Progenitor cell of endocrine pancreas (in vitro differentiated cells): ENCODE measurements at regions not wholly inside any gene's neighbourhood (a gene's known extent, or its start where the extent isn't known, plus 50 kb on each side); places are given as distances from the start of the nearest gene placed in this dataset.
"Not testable (repeated sequence)": the region's sequence is repeated elsewhere in the genome, so short reads cannot be mapped to it uniquely, and the experiment has no call there.

Experiments used
- DNase-seq: peaks from one replicate; pipeline ENCODE4 v3.0.0; 2021; ENCODE audit warnings: low spot score; ENCODE audit not compliant: unreplicated experiment
- H3K27ac Mint-ChIP-seq: 2 replicates; pipeline ENCODE4 v1.8.0; 2021; ENCODE audit warnings: mild to moderate bottlenecking, moderate library complexity, mixed read lengths
- H3K27me3 Mint-ChIP-seq: 2 replicates; pipeline ENCODE4 v1.8.0; 2021; ENCODE audit warnings: mixed read lengths
- H3K36me3 Mint-ChIP-seq: 2 replicates; pipeline ENCODE4 v1.8.0; 2022; ENCODE audit warnings: mixed read lengths; ENCODE audit not compliant: insufficient read depth
- H3K4me1 Mint-ChIP-seq: 2 replicates; pipeline ENCODE4 v1.8.0; 2021; ENCODE audit warnings: low read depth, mixed read lengths
- H3K4me3 Mint-ChIP-seq: 2 replicates; pipeline ENCODE4 v1.8.0; 2021; ENCODE audit warnings: low read depth, mild to moderate bottlenecking, moderate library complexity, mixed read lengths
- H3K9me3 Mint-ChIP-seq: 2 replicates; pipeline ENCODE4 v1.8.0; 2021; ENCODE audit warnings: low read depth, mixed read lengths
- TF ChIP-seq, protein P1 (sequence below): fragments of 200-600 bp; sonication (generic); IDR thresholded peaks from one replicate; pipeline ENCODE4 v1.5.0; 2021; ENCODE audit warnings: antibody characterized with exemption, mild to moderate bottlenecking; ENCODE audit not compliant: unreplicated experiment

DNA sequence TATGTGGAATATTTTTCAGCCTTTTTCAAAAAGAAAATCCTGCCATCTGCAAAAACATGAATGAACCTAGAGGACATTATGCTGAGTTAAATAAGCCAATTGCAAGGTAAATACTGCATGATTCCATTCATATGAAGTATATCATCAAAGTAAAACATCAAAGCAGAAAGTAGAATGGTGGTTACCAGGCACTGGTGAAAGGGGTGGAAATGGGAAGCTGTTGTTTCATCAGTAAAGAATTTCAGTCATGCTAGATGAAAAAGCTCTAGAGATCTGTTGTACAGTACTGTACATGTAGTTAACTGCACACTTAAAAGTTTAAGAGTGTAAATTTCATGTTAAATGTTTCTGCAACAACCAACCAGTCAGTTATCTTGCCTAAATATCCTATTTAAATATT is 196.8 kb upstream of the ADGRL3 start:
- Mint-ChIP-seq H3K9me3 (peaks cover 14% of the 10 kb centered on the region), H3K27me3 (no peaks in the 10 kb centered on the region), H3K27ac (no peak overlapping the region), H3K36me3 (no peaks in the 10 kb centered on the region), H3K4me3 (no peak overlapping the region), H3K4me1 (no peaks in the 10 kb centered on the region)
- TF ChIP-seq, protein P1, sequence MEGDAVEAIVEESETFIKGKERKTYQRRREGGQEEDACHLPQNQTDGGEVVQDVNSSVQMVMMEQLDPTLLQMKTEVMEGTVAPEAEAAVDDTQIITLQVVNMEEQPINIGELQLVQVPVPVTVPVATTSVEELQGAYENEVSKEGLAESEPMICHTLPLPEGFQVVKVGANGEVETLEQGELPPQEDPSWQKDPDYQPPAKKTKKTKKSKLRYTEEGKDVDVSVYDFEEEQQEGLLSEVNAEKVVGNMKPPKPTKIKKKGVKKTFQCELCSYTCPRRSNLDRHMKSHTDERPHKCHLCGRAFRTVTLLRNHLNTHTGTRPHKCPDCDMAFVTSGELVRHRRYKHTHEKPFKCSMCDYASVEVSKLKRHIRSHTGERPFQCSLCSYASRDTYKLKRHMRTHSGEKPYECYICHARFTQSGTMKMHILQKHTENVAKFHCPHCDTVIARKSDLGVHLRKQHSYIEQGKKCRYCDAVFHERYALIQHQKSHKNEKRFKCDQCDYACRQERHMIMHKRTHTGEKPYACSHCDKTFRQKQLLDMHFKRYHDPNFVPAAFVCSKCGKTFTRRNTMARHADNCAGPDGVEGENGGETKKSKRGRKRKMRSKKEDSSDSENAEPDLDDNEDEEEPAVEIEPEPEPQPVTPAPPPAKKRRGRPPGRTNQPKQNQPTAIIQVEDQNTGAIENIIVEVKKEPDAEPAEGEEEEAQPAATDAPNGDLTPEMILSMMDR: no peak
- DNase-seq: no peak

DNA sequence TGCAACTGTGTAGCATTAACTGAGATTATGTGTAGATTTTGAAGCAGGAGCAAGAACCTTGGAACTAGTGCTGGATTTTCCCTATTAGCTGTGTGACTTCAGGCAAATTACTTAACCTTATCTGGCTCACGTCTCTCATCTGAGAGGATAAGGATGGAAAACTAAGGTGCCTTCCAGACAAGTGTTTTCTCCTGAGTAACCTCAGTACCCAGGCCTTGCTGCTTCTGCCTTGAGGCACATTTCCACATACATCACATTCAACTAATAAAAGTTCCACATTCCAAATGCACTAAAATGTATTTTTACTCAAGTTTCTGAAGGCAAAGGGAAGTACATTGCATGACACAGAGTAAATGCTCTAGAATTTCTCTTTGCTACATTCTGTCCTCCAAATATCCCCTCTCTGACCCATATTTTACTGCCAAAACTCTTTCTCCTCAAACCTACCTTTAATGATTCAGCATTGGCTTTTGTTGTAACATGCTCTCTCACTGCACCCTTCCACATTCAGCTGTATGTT is 195.4 kb upstream of the ADGRL3 start:
- Mint-ChIP-seq H3K27ac (no peak overlapping the region), H3K27me3 (no peaks in the 10 kb centered on the region), H3K4me1 (no peaks in the 10 kb centered on the region), H3K4me3 (no peak overlapping the region), H3K36me3 (no peaks in the 10 kb centered on the region), H3K9me3 (peaks cover 14% of the 10 kb centered on the region)
- TF ChIP-seq, protein P1: no peak
- DNase-seq: no peak

DNA sequence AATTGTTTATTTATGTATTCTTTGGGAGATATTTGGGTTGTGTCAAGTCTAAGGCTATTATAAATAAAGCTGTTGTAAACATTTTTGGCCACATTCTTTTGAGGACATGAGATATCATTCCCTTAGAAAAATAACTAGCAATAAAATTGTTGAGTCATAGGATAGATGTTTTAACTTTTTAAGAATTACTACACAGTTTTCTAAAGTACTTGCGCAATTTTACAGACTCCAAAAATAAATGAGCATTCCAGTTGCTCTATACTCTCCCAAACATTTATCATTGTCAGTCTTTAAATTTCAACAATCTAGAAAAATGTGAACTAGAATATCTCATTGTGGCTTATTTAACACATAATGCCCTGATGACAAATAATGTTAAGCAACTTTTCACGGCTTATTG is 189.1 kb upstream of the ADGRL3 start:
- DNase-seq: no peak
- H3K36me3 Mint-ChIP-seq: no peaks in the 10 kb centered on the region
- TF ChIP-seq, protein P1: no peak
- no peak overlapping the region for H3K4me3 Mint-ChIP-seq
- H3K27me3 Mint-ChIP-seq: no peaks in the 10 kb centered on the region
- peaks cover 11% of the 10 kb centered on the region for H3K9me3 Mint-ChIP-seq
- no peak overlapping the region for H3K27ac Mint-ChIP-seq
- no peaks in the 10 kb centered on the region for H3K4me1 Mint-ChIP-seq

DNA sequence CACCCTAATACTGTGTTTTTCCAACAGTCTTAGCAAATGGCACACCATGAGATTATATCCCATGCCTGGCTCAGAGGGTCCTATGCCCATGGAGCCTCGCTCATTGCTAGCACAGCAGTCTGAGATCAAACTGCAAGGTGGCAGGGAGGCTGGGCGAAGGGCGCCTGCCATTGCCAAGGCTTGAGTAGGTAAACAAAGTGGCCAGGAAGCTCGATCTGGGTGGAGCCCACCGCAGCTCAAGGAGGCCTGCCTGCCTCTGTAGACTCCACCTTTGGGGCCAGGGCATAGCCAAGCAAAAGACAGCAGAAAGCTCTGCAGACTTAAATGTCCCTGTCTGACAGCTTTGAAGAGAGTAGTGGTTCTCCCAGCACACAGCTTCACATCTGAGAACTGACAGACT is 188.2 kb upstream of the ADGRL3 start:
- not testable (repeated sequence) for H3K4me3 Mint-ChIP-seq, H3K27ac Mint-ChIP-seq, H3K36me3 Mint-ChIP-seq, H3K27me3 Mint-ChIP-seq, DNase-seq, H3K4me1 Mint-ChIP-seq
- peaks cover 13% of the 10 kb centered on the region for H3K9me3 Mint-ChIP-seq

DNA sequence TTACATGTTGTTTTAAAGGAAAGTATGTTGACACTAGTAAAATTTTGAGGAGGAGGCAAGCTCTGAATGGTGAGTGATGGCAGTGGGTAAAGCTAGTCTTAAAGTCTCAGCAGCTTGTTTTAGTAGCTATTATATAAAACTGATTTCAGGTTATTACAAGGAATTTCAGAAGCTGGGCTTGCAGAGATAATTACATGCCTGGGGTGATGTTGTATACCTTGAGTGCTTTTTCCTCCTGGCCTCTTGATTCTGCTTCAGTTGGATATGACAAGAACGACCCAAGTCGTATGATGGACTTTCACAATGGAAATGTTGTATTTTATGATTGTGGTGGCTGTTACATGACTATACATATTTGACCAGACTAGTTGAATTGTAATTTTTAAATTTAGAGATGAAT is 175.5 kb upstream of the ADGRL3 start:
- TF ChIP-seq, protein P1: no peak
- no peaks in the 10 kb centered on the region for H3K4me1 Mint-ChIP-seq
- H3K4me3 Mint-ChIP-seq: no peak overlapping the region
- H3K9me3 Mint-ChIP-seq: peaks cover 14% of the 10 kb centered on the region
- DNase-seq: no peak
- H3K27me3 Mint-ChIP-seq: no peaks in the 10 kb centered on the region
- H3K27ac Mint-ChIP-seq: no peak overlapping the region
- no peaks in the 10 kb centered on the region for H3K36me3 Mint-ChIP-seq

DNA sequence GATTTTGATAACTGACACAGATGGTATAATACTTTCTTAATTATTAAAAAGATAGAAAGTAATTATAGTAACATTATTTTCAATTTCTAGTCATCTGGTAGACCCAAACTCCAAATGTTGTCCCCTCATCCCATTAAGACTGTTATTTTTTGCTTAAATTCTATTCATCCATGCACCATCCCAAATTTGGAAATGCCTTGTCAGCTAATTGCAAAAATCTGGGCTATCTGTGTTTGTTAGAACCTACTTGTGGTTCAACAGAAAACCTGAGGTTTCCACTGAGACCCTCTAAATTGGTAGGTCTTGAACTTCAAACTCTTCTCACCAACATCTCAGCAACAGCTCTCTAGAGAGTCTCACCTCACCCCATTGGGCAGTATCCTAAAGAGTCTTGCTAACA is 172.2 kb upstream of the ADGRL3 start:
- no peaks in the 10 kb centered on the region for H3K36me3 Mint-ChIP-seq
- DNase-seq: no peak
- H3K27me3 Mint-ChIP-seq: no peaks in the 10 kb centered on the region
- no peaks in the 10 kb centered on the region for H3K9me3 Mint-ChIP-seq
- H3K4me1 Mint-ChIP-seq: no peaks in the 10 kb centered on the region
- H3K4me3 Mint-ChIP-seq: no peak overlapping the region
- TF ChIP-seq, protein P1: no peak
- H3K27ac Mint-ChIP-seq: no peak overlapping the region
